Activated CD4-positive, alpha-beta T cell treated with anti-CD3 and anti-CD28 coated beads, Interleukin-2, amount 10 ng/mL, durations not matched to agents 7 days and 5 days (primary cell): ENCODE measurements at regions not wholly inside any gene's neighbourhood (a gene's known extent, or its start where the extent isn't known, plus 50 kb on each side); places are given as distances from the start of the nearest gene placed in this dataset.
"Not testable (repeated sequence)": the region's sequence is repeated elsewhere in the genome, so short reads cannot be mapped to it uniquely, and the experiment has no call there.

Experiments used
- CTCF ChIA-PET: fragments of 350-600 bp; sonication (Branson Sonifier 250); formaldehyde crosslinking; loops from one replicate; lab custom pipeline; 2021; ENCODE audit warnings: antibody characterized with exemption; lab: Charles Lee
- POLR2A ChIA-PET: fragments of 350-600 bp; sonication (Branson Sonifier 250); formaldehyde crosslinking; loops from one replicate; lab custom pipeline; 2021; ENCODE audit warnings: antibody characterized with exemption; lab: Charles Lee
- DNase-seq: peaks from one replicate; pipeline ENCODE4 v3.0.0-alpha.2; 2020
- H3K27ac Mint-ChIP-seq: one replicate; pipeline ENCODE4 v1.8.0; 2021; ENCODE audit warnings: mild to moderate bottlenecking, moderate library complexity, mixed read lengths
- H3K27me3 Mint-ChIP-seq: one replicate; pipeline ENCODE4 v1.8.0; 2021; ENCODE audit warnings: mixed read lengths
- H3K36me3 Mint-ChIP-seq: one replicate; pipeline ENCODE4 v1.8.0; 2021; ENCODE audit warnings: low read depth, mixed read lengths
- H3K4me1 Mint-ChIP-seq: one replicate; pipeline ENCODE4 v1.8.0; 2021; ENCODE audit warnings: mixed read lengths
- H3K4me3 Mint-ChIP-seq: one replicate; pipeline ENCODE4 v1.8.0; 2021; ENCODE audit warnings: mild to moderate bottlenecking, moderate library complexity, mixed read lengths
- H3K9me3 Mint-ChIP-seq: one replicate; pipeline ENCODE4 v1.8.0; 2021; ENCODE audit warnings: mixed read lengths

DNA sequence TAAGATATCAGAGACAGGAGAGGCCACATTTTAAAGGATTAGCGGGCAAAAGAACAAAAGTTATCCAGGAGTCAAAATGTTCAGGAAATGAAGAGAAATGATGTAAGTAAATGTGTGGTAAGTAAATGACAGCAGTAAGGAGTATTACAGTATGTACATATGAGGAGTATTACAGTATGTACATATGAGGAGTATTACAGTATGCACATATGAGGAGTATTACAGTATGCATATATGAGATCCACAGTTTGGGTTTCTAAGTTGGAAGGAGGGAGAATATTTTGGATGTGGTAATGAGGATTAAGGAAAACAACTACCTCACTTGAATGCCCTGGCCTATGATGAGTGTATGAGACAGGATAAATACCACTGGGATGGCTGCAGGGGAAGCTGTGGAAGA lies 192.4 kb upstream of the DGKB start:
- no peaks in the 10 kb centered on the region for H3K4me1 Mint-ChIP-seq
- no peaks in the 10 kb centered on the region for H3K27me3 Mint-ChIP-seq
- H3K36me3 Mint-ChIP-seq = no peaks in the 10 kb centered on the region

DNA sequence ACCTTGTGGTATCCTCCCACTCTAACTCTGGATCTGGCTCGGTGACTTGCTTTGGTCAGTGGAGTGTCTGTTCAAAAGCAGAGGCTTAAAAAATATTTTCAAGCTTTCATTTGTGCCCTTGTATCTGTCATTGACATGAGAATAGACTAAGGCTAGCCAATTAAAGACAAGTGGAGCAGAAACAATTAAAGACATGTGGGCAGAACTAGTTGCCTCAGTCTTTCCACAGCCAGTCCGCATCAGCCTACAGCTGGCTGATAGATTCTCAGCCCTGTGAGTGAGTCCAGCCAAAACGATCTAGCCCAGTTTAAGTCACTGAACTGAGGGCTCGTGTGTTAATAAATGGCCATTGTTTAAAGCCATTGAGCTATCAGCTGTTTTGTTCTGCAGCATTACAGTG lies 185.2 kb upstream of the DGKB start:
- Mint-ChIP-seq H3K4me1 (no peaks in the 10 kb centered on the region), H3K9me3 (peaks cover 2% of the 10 kb centered on the region), H3K27ac (no peak overlapping the region), H3K27me3 (no peaks in the 10 kb centered on the region), H3K36me3 (no peaks in the 10 kb centered on the region), H3K4me3 (no peak overlapping the region)
- CTCF ChIA-PET = no interaction called here
- no peak for DNase-seq
- POLR2A ChIA-PET = no interaction called here

More for the DNA sequence above, 192.4 kb upstream of the DGKB start:
- CTCF ChIA-PET = no interaction called here
- Mint-ChIP-seq H3K9me3 (no peaks in the 10 kb centered on the region), H3K4me3 (no peak overlapping the region), H3K27ac (no peak overlapping the region)
- POLR2A ChIA-PET = no interaction called here
- DNase-seq = no peak

DNA sequence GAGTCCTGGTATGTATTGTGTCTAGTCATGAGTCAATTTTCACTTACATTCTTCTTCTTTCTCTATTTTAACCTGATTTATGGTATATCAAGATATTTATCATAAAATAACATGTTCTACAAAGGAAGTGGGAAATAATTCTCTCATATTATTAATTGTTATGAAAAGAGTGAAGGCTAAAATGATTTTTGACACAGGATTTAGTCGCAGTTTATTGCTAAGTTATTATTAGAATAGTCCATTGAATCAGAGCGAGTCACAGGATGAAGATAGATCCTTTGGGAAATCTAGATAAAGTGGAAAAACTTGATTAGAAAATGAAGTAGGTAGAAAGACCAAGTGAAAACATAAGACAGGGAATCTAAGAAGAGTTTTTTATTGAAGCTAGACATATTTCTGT lies 184.3 kb upstream of the DGKB start:
- H3K36me3 Mint-ChIP-seq = no peaks in the 10 kb centered on the region
- no peaks in the 10 kb centered on the region for H3K27me3 Mint-ChIP-seq
- H3K9me3 Mint-ChIP-seq = peaks cover 5% of the 10 kb centered on the region
- H3K4me3 Mint-ChIP-seq = no peak overlapping the region
- CTCF ChIA-PET = no interaction called here
- DNase-seq = no peak
- POLR2A ChIA-PET = no interaction called here
- no peaks in the 10 kb centered on the region for H3K4me1 Mint-ChIP-seq
- H3K27ac Mint-ChIP-seq = no peak overlapping the region

DNA sequence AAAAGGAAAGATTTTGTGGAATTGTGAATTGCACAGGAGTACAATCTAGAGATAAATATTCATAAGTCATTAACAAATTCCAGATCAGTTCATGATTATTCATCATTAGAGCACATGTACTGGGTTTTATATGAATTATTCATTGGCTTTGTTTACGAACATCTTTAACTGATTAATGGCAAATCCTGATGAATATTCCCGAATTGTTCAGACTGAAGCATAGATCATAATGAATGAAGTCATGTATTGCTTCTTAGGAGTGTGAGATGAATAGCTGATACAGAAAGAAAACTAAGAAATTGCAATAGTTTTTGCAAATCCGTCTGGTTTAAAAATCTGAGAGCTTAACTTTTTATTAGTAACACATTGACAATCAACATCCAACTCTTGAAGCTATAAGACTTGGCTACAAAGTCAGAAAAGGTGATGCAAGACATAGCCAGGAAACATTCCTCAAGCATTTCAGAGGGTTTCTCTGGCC lies 183.6 kb upstream of the DGKB start:
- no peaks in the 10 kb centered on the region for H3K36me3 Mint-ChIP-seq
- no peaks in the 10 kb centered on the region for H3K4me1 Mint-ChIP-seq
- ChIA-PET CTCF (no interaction called here), POLR2A (no interaction called here)
- no peaks in the 10 kb centered on the region for H3K27me3 Mint-ChIP-seq
- peaks cover 5% of the 10 kb centered on the region for H3K9me3 Mint-ChIP-seq
- H3K4me3 Mint-ChIP-seq = no peak overlapping the region
- H3K27ac Mint-ChIP-seq = no peak overlapping the region
- no peak for DNase-seq

DNA sequence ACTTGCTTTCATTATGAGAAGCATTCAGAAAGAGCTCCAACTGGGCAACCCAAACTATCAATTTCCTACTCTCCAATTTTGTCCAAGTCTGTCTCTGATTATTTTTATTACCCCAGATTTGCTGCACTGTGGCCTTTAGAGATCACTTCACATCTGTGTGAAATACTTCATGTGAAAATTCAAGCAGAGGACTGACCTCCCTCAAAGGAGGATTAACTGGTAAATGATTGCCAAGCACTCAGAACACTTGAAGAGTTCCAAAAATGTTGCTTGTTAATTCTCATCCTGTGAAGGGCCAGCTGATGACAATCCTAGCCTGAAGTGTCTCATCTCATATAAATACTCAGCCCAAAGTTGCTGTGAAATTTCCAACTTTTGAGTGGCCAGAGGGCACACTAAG lies 182.8 kb upstream of the DGKB start:
- H3K27ac Mint-ChIP-seq = no peak overlapping the region
- no peak overlapping the region for H3K4me3 Mint-ChIP-seq
- no peaks in the 10 kb centered on the region for H3K4me1 Mint-ChIP-seq

DNA sequence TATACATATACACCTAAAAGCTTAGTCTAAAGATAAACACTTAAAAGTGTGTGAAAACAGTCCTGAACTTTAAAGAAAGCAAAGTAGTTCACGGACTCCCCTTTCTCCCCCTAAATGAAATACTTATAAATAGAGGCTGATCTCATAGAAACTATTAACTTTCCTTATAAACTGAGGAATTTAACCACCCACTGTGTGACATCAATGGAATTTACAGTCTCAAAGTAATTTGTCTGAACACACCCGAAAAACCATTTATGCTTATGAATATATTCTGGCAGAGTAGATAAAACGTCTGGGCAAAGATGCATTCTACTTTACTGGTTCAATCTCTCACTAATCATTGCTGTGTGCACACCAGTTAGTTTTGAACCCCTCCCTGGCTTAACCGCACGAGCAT lies 181.8 kb upstream of the DGKB start:
- Mint-ChIP-seq H3K27ac (no peak overlapping the region), H3K4me3 (no peak overlapping the region), H3K36me3 (no peaks in the 10 kb centered on the region), H3K4me1 (no peaks in the 10 kb centered on the region), H3K9me3 (peaks cover 5% of the 10 kb centered on the region), H3K27me3 (no peaks in the 10 kb centered on the region)
- ChIA-PET CTCF (no interaction called here), POLR2A (no interaction called here)
- no peak for DNase-seq

More for the DNA sequence above, 182.8 kb upstream of the DGKB start:
- Mint-ChIP-seq H3K36me3 (no peaks in the 10 kb centered on the region), H3K9me3 (peaks cover 5% of the 10 kb centered on the region), H3K27me3 (no peaks in the 10 kb centered on the region)
- ChIA-PET CTCF (interaction anchor here (0.5 kb wide), 1 partner anchor 215 kb away, joined by 5 read pairs; no protein-coding TSS in a partner anchor), POLR2A (no interaction called here)
- no peak for DNase-seq

DNA sequence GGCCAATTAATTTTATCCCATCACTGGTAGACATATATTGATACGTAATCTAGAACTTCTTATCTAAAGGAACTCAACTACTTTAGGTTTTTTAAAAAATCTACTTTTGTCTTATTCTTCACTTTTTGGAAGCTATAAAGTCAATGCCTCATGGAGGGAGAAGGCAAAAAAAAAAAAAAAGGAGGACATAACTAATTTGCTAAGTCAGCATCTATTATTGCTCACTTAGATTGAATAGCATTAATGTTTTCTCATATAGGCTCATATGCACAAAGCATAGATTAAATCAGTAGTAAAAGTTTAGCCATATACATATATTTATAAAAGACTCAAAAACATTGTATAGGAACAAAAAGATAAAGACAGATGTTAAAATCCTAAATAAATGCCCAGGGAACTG lies 179.3 kb upstream of the DGKB start:
- Mint-ChIP-seq H3K4me1 (no peaks in the 10 kb centered on the region), H3K9me3 (peaks cover 5% of the 10 kb centered on the region), H3K27ac (no peak overlapping the region), H3K4me3 (no peak overlapping the region), H3K36me3 (no peaks in the 10 kb centered on the region), H3K27me3 (no peaks in the 10 kb centered on the region)
- ChIA-PET CTCF (no interaction called here), POLR2A (no interaction called here)
- no peak for DNase-seq

DNA sequence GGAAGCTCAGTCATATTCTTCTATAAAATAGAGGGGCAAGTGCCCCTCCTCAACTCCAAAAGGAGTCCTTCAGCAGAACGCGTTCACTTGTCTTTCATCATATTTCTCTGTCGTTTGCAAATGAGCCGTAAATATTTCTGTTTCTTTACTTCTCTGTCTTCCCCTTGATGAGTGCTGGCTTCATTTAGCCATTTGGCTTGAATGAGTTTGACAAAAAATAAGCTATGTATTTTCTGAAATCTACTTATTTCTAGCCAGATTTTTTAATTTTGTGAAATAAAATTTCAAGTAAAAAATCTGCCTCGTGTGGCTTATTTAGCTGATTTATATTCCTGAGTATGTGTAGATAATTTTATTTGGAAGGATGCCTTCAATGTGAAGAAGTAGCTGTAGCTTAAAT lies 170.8 kb upstream of the DGKB start:
- CTCF ChIA-PET = no interaction called here
- no peaks in the 10 kb centered on the region for H3K36me3 Mint-ChIP-seq
- H3K27me3 Mint-ChIP-seq = no peaks in the 10 kb centered on the region
- no peaks in the 10 kb centered on the region for H3K4me1 Mint-ChIP-seq
- H3K27ac Mint-ChIP-seq = no peak overlapping the region
- H3K4me3 Mint-ChIP-seq = no peak overlapping the region
- DNase-seq = no peak
- POLR2A ChIA-PET = no interaction called here
- peaks cover 5% of the 10 kb centered on the region for H3K9me3 Mint-ChIP-seq

DNA sequence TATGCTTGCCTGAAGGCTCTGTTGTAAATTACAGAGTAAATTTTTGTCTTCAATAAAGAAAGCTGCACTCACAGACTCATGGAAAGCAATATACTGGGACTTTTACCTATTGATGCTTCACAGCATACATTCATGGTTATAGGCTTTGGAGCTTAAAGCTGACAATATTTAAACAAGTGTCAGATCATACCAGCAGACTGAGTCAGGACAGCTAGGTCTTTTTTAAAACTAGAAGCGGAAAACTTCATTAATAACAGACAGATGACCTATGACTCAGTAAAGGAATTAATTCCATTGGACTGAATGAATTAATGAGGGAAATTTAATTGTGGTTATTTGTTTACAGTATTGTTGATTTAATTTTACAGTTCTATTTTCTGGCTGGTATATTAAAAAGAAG lies 165.8 kb upstream of the DGKB start:
- H3K4me3 Mint-ChIP-seq = no peak overlapping the region
- peaks cover 2% of the 10 kb centered on the region for H3K9me3 Mint-ChIP-seq
- no peaks in the 10 kb centered on the region for H3K4me1 Mint-ChIP-seq
- no peaks in the 10 kb centered on the region for H3K27me3 Mint-ChIP-seq
- no peak for DNase-seq
- ChIA-PET CTCF (no interaction called here), POLR2A (no interaction called here)
- H3K27ac Mint-ChIP-seq = no peak overlapping the region
- no peaks in the 10 kb centered on the region for H3K36me3 Mint-ChIP-seq

DNA sequence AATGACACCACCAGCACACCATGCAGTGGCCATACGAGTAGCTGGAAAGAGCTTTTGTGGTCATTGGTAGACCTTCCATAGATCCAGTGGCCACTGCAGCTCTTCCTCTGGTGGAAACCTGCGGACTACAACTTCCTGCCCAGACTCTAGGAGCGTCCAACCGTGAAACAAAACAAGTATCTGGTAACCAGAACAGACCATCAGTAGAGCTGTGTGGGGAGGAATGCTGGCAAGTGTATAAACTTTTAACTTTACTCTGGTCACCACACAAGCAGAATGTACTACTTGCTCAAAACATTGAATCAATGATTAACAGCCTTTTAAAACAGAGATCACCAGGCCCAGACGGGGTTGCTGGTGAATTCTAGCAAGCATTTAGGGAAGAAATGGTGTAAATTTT lies 154.7 kb upstream of the DGKB start:
- H3K9me3 Mint-ChIP-seq = no peaks in the 10 kb centered on the region
- no peaks in the 10 kb centered on the region for H3K36me3 Mint-ChIP-seq
- ChIA-PET POLR2A (no interaction called here), CTCF (no interaction called here)
- H3K4me1 Mint-ChIP-seq = no peaks in the 10 kb centered on the region
- no peaks in the 10 kb centered on the region for H3K27me3 Mint-ChIP-seq
- no peak overlapping the region for H3K27ac Mint-ChIP-seq
- H3K4me3 Mint-ChIP-seq = no peak overlapping the region
- DNase-seq = no peak

DNA sequence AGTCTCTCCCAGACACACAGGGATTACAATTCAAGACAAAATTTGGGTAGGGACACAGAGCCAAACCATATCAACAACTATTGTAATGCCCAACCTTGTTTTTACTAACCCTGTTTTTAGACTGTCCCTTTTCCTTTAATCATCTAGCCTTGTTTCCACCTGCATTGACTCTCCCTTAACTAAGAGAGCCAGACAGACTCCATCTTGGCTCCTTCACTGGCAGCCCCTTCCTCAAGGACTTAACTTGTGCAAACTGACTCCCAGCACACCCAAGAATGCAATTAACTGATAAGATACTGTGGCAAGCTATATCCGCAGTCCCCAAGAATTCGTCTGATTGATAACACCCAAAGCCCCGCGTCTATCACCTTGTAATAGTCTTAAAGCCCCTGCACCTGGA lies 151.8 kb upstream of the DGKB start:
- DNase-seq, POLR2A ChIA-PET, H3K27ac Mint-ChIP-seq, H3K4me1 Mint-ChIP-seq, CTCF ChIA-PET, H3K9me3 Mint-ChIP-seq, H3K36me3 Mint-ChIP-seq, H3K27me3 Mint-ChIP-seq, H3K4me3 Mint-ChIP-seq: not testable (repeated sequence)

DNA sequence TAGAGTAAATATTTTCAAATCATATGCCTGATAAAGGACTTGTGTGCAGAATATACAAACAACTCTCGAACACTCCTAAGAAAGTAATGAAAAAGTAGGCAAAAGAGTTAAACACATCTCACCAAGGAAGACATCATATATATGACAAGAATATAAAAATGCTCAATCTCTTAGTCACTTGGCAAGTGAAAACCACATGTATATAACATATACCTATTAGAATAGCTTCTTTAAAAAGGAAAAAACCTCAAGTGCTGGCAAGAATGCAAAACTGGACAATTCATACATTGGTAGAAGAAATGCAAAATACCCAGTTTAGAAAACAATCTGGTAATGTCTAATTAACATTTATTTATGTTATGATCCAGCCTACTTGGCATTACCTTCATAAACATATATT lies 146.6 kb upstream of the DGKB start:
- no peak overlapping the region for H3K4me3 Mint-ChIP-seq
- H3K27ac Mint-ChIP-seq = no peak overlapping the region
- no peaks in the 10 kb centered on the region for H3K36me3 Mint-ChIP-seq
- ChIA-PET CTCF (no interaction called here), POLR2A (no interaction called here)
- H3K4me1 Mint-ChIP-seq = no peaks in the 10 kb centered on the region
- peaks cover 2% of the 10 kb centered on the region for H3K9me3 Mint-ChIP-seq
- DNase-seq = no peak
- no peaks in the 10 kb centered on the region for H3K27me3 Mint-ChIP-seq

DNA sequence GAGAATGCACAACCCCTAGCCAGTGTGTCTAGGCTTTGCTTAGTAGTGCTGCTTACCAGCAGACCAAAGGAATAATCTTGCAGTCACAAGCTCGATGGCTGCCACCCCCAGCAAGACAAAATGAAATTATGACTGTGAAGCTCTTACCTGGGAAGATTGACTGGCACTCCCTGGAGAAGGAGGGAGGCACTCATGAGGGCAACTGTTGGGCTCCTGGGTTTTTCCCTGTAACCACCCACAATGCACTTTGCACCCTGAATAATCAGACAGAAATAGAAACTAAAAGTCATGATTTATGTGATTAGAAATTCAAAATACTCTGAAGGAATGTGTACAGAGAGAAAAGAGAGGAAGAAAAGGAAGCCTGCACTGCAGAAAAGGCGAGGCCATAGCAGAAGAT lies 144.3 kb upstream of the DGKB start:
- no peaks in the 10 kb centered on the region for H3K27me3 Mint-ChIP-seq
- CTCF ChIA-PET = no interaction called here
- no peaks in the 10 kb centered on the region for H3K4me1 Mint-ChIP-seq

DNA sequence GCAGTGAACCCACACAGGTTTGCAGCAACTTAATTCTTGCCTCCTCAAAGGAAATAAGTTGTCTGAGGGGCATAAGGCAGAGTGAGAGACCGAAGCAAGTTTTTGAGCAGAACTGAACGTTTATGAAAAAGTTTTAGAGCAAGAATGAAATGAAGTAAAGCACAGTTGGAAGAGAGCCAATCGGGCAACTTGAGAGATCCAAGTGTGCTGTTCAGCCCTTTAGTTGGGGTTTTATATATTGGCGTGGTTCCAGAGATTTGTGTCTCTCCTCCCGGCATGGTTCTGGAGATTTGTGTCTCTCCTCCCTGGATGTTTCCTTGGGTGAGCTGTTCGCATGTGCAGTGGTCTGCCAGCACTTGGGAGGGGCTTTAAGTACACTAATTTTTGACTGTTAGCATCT lies 141.4 kb upstream of the DGKB start:
- H3K4me1 Mint-ChIP-seq = no peaks in the 10 kb centered on the region
- DNase-seq = no peak
- H3K9me3 Mint-ChIP-seq = peaks cover 2% of the 10 kb centered on the region
- H3K4me3 Mint-ChIP-seq = no peak overlapping the region
- POLR2A ChIA-PET = no interaction called here
- no peak overlapping the region for H3K27ac Mint-ChIP-seq
- no peaks in the 10 kb centered on the region for H3K27me3 Mint-ChIP-seq
- CTCF ChIA-PET = no interaction called here
- no peaks in the 10 kb centered on the region for H3K36me3 Mint-ChIP-seq

More for the DNA sequence above, 144.3 kb upstream of the DGKB start:
- no peak for DNase-seq
- Mint-ChIP-seq H3K4me3 (no peak overlapping the region), H3K36me3 (no peaks in the 10 kb centered on the region), H3K9me3 (peaks cover 2% of the 10 kb centered on the region), H3K27ac (no peak overlapping the region)
- POLR2A ChIA-PET = no interaction called here
